Choroid plexus epithelial cell (primary cell): ENCODE measurements at regions not wholly inside any gene's neighbourhood (a gene's known extent, or its start where the extent isn't known, plus 50 kb on each side); places are given as distances from the start of the nearest gene placed in this dataset.
A peak's percentile ranks its signal among the peaks of the same experiment; 100 is the strongest.

Experiments used
- DNase-seq: peaks from one replicate; pipeline ENCODE4 v3.0.0-alpha.2; 2010; ENCODE audit warnings: low read depth
- H3K4me3 ChIP-seq: 2 replicates; pipeline ENCODE4 v1.5.1; 2011; ENCODE audit warnings: low read depth, mild to moderate bottlenecking, control low read depth, low read length, moderate library complexity
- TF ChIP-seq, protein P1 (sequence below): conservative IDR thresholded peaks from 2 replicates; pipeline ENCODE4 v1.5.1; 2011; ENCODE audit warnings: low read depth, mild to moderate bottlenecking, control low read depth, inconsistent platforms, low read length, moderate library complexity

DNA sequence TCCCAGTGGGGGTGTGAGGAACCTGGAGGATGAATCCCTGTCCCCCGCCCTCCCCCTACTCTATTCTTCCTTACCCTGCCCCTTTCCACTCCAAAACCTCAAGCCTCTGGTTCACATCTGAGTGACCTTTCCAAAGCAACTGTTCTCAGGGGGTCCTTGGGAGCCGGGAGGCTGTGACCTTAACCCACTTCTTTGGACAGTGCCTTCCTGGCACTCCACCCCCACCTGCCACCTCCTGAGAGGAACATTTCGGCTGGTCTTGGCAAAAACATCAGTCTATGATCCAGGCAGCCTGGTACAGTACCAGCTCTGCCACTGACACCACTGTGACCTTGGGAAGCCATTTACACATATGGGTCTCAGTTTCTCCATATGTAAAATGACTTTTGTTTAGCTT is 121.7 kb downstream of the MRPL14 start:
- no peak for DNase-seq
- TF ChIP-seq, protein P1, sequence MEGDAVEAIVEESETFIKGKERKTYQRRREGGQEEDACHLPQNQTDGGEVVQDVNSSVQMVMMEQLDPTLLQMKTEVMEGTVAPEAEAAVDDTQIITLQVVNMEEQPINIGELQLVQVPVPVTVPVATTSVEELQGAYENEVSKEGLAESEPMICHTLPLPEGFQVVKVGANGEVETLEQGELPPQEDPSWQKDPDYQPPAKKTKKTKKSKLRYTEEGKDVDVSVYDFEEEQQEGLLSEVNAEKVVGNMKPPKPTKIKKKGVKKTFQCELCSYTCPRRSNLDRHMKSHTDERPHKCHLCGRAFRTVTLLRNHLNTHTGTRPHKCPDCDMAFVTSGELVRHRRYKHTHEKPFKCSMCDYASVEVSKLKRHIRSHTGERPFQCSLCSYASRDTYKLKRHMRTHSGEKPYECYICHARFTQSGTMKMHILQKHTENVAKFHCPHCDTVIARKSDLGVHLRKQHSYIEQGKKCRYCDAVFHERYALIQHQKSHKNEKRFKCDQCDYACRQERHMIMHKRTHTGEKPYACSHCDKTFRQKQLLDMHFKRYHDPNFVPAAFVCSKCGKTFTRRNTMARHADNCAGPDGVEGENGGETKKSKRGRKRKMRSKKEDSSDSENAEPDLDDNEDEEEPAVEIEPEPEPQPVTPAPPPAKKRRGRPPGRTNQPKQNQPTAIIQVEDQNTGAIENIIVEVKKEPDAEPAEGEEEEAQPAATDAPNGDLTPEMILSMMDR, result no peak
- H3K4me3 ChIP-seq, result no peak overlapping the region

GRCh38 chr6:44004625-44005506 is 122.4 kb downstream of the MRPL14 start:
- H3K4me3 ChIP-seq, result no peak overlapping the region
- DNase-seq, result no peak
- TF ChIP-seq, protein P1, result peak; percentile 25

- H3K4me3 ChIP-seq, result no peak overlapping the region
- TF ChIP-seq, protein P1, result no peak
- no peak for DNase-seq
These were observed 123.1 kb downstream of the MRPL14 start for GRCh38 chr6:44004136-44004535.

GRCh38 chr6:44003345-44004061 is 123.7 kb downstream of the MRPL14 start:
- no peak for DNase-seq
- TF ChIP-seq, protein P1, result no peak
- no peak overlapping the region for H3K4me3 ChIP-seq

- DNase-seq, result peak; percentile 48
- peak overlapping the region; percentile 39 for H3K4me3 ChIP-seq
- TF ChIP-seq, protein P1, result peak; percentile 36
These were observed 124.5 kb downstream of the MRPL14 start for GRCh38 chr6:44002593-44003344.

DNA sequence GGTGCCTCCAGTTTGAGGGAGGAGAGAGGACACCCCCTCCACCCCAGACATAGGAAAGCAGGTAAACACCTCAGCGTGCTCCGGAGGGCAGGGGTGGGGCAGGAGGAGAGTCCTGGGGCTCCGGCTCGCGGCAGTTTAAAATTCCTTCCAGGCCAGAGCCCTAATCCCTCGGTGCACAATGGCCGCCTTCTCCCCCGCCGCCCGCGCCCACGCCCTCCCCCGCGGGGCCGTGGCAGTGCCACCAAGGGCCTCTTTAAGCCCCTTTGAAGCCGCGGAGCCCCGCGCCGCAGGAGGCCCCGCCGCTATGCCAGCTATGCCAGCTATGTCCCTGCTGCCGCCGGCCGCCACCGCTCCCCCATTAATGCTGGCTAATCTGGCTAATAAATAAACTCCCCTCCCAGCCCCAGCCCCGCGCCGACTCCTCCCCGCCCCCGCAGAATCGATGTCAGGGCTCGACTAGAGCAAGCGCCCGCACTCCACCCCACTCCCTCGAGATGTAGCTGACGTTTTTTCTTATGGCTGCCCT is 125.1 kb downstream of the MRPL14 start:
- H3K4me3 ChIP-seq, result peak overlapping the region; percentile 39
- DNase-seq, result peak; percentile 21
- TF ChIP-seq, protein P1, result no peak
